GM19099 (cell line): ENCODE measurements at regions not wholly inside any gene's neighbourhood (a gene's known extent, or its start where the extent isn't known, plus 50 kb on each side); places are given as distances from the start of the nearest gene placed in this dataset.

Experiments
- POLR2A ChIP-seq: IDR thresholded peaks from 3 replicates; pipeline ENCODE4 v1.6.1; 2011; ENCODE audit warnings: low read depth; ENCODE audit not compliant: insufficient read length; ENCODE audit errors: extremely low read depth

GRCh38 chr2:241983571-241984270 is 114.2 kb downstream of the RTP5 start:
- TF ChIP-seq POLR2A: no peak

DNA sequence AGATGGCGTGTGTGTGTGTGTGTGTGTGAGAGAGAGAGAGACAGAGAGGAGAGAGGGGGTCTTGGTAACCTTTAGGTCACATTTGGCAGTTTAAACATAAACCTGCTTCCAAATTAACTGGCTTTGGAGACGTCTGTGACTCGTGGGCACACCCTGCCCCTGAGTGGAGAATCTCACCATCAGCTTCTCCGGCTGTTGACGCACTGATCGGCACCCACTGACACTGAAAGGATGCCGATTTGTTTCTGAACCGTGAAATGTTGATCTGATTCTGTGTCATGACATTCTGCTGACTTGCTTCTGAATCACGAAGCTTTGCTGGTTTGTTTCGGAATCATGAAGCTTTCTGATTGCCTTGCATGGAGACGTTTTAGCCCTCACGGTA is 114.7 kb downstream of the RTP5 start:
- TF ChIP-seq POLR2A: no peak

DNA sequence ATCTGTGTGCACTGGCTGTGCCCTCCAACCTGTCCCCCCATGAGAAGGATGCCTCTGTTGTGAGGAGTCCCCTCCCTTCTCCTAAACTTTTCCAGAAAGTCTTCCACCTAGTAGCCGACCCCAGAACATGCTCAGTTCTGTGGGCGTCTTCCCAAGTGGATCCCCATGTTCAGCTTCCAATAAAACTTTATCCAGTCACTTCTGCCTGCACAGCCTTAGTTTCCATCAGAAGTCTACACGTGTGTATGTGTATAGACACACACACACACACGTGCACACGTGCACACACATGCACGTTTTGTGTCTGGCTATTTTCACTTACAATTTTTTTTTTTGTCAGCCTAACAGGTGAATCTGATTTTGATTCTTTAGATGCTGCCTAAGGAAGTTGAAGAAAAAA is 115.1 kb downstream of the RTP5 start:
- no peak for TF ChIP-seq POLR2A

DNA sequence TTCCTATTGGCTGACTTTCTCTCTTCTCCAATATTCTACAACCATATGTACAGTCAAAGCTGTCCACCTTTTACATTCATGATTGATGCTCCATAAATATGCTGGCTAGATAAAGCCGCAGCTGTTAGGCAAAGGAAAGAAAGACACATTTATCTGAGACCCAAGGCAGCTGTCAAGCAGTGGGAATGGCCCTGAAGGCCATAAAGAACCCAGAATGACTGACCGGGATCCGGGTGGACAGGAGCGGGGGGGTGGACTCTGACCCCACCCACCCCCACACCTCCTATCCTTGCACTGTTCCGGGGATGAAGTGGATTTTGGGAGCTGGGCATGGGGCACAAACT is 116.4 kb downstream of the RTP5 start:
- no peak for TF ChIP-seq POLR2A

- TF ChIP-seq POLR2A: no peak
Measured at GRCh38 chr2:241986836-241987641, 117.5 kb downstream of the RTP5 start.

DNA sequence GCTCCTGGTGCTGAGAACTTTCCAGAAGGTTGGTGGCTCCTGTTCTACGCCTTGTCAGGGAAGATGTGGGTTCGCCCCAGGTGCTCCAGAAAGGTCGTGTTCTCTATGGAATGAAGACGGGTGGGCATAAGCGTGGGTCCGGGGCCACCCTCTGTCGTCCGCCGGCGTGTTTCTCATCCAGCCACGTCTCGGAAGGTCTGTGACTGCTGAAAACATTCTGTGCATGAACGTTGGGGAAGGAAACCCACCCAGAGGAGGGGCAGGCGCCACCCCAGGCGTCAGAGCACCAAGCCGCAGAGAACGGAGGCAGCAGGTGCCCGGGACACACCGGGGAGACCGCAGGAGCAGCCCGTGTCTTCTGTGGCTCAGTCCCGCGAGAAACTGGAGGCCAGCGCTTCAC is 118.2 kb downstream of the RTP5 start:
- no peak for TF ChIP-seq POLR2A

GRCh38 chr2:241988146-241988545 is 118.6 kb downstream of the RTP5 start:
- TF ChIP-seq POLR2A: no peak

DNA sequence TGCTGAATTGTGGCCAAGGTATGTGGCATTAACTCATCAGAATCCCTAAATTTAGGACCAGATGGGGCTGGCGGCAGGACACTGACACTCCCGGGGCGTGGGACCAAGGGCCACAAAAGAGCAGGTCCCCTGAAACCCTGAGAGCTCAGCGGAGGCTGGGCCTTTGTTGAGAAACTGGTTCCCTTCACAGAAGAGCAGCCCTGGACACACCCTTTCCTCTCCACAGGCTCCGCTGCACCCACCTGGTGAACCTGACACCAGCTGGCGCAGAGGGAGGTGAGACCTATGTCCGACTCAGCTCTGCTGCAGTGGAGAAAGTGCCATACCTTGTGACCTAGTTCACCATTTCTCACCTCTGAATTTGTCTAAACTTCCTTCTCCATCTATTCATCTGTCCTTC is 119.5 kb downstream of the RTP5 start:
- no peak for TF ChIP-seq POLR2A

GRCh38 chr2:241990466-241990865 is 120.9 kb downstream of the RTP5 start:
- TF ChIP-seq POLR2A: no peak

GRCh38 chr2:241991299-241991698 is 121.8 kb downstream of the RTP5 start:
- no peak for TF ChIP-seq POLR2A

GRCh38 chr2:241992753-241993152 is 123.2 kb downstream of the RTP5 start:
- no peak for TF ChIP-seq POLR2A

DNA sequence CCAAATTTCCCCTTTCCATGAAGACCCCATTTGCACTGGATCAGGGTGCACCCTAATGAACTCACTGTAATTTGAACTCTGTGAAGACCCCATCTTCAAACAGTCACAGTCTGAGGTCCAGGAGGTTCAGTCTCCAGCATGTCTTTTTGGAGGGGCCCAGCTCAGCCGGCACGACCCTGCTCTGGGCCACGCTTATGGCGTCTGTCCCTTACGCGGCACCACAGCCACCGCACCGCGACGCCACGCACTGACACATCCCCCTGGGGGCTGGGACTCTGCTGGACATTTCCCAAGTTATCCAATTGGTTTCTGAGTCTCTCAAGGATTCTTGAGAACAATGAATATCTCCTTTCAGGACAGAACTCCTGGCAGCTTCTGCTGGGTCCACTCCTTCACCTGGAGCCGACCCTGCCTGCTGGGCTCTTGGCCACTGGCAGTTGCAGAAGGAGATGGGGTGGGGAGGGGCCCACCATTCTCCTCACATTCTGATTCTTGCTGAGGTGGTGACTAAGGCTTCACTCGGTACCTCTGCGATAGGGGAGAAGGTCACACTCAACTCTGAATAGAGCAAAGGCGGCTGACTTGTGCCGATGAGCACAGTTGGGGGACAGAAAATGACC is 124.0 kb downstream of the RTP5 start:
- no peak for TF ChIP-seq POLR2A

DNA sequence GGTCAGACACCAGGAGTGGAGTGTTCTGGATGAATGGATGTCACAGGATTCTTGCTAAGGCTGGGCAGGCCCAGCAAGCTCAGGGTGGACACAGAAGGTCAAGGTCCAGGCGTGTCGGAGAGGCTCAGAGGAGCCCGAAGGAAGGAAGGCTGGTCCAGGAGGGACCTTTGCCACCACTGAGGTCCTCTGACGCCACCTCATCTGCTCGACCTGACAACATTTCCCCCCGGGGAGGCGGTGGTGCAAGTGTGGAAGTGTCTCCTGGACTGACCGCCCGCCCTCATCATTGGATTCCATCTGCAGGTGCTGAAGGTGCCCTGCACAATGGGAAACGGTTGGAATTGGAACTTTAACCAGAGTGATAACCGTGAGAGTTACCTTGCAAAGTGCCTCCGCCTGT is 124.6 kb downstream of the RTP5 start:
- no peak for TF ChIP-seq POLR2A

DNA sequence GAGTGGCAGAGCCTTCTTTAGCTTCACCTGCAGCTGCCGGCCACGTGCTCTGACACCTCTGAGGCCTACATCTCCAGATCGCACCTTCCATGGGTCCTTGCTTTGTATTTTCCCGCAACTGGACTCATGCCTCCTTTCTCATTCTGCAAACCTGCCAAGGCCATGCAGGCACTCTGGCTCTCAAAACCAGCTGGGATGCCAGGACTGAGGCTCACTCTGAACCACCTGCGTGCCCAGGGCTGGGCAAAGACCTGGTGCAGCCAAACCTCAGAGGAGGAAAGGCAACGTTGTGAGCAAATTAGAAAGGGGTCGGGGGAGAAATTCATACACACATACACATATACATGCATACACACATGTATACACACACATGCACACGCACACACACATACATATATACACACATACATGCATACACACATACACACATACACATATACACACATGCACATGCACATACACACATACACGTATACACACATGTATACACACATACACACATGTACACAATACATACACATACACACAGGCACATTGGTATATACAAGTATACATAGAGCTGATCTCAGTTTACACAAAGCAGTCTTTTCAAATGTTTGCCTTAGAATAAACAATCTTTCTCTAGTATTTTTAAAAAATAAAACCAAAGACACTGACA is 125.2 kb downstream of the RTP5 start:
- no peak for TF ChIP-seq POLR2A

- no peak for TF ChIP-seq POLR2A
Measured at GRCh38 chr2:241996100-241996499, 126.6 kb downstream of the RTP5 start.
